ENCODE measurements at regions not wholly inside any gene's neighbourhood (a gene's known extent, or its start where the extent isn't known, plus 50 kb on each side); places are given as distances from the start of the nearest gene placed in this dataset.

DNA sequence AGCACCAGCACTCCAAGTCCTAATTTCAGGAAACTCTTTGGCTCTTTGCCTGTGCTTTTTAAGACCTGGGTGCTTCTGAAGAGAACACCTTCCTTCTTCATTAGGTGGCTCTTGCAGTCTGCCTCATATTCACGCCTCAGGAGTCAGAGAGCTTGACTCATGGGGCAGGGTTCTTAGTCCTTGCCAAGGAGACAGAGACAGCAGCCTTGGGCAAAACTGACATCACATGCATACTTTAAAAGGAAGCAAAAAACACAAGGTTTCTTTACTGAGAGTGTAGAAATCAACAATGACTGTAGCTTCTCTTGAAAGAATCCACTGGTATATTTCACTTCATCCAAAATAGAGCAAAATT lies 780.6 kb downstream of the INHBA start:
- H3K4me1 ChIP-seq (ENCODE audit: control insufficient read depth, insufficient read depth, low read length), result peaks cover 3% of the 10 kb centered on the region
- no peak overlapping the region for H3K27ac ChIP-seq (ENCODE audit: low read depth, low read length)
- no peak overlapping the region for H3K4me3 ChIP-seq (ENCODE audit: low read length)
- no peak overlapping the region for H3K9ac ChIP-seq (ENCODE audit: low read length)
- no peaks in the 10 kb centered on the region for H3K36me3 ChIP-seq (ENCODE audit: control insufficient read depth, insufficient read depth, low read length)
- no peaks in the 10 kb centered on the region for H3K27me3 ChIP-seq (ENCODE audit: control insufficient read depth, insufficient read depth, low read length)

- Histone ChIP-seq H3K4me1 (ENCODE audit: control insufficient read depth, insufficient read depth, low read length) (peaks cover 3% of the 10 kb centered on the region), H3K4me3 (ENCODE audit: low read length) (no peak overlapping the region), H3K27me3 (ENCODE audit: control insufficient read depth, insufficient read depth, low read length) (no peaks in the 10 kb centered on the region), H3K36me3 (ENCODE audit: control insufficient read depth, insufficient read depth, low read length) (no peaks in the 10 kb centered on the region), H3K9ac (ENCODE audit: low read length) (no peak overlapping the region), H3K27ac (ENCODE audit: low read depth, low read length) (no peak overlapping the region)
Observed at GRCh38 chr7:40921589-40922315, 781.1 kb downstream of the INHBA start.

DNA sequence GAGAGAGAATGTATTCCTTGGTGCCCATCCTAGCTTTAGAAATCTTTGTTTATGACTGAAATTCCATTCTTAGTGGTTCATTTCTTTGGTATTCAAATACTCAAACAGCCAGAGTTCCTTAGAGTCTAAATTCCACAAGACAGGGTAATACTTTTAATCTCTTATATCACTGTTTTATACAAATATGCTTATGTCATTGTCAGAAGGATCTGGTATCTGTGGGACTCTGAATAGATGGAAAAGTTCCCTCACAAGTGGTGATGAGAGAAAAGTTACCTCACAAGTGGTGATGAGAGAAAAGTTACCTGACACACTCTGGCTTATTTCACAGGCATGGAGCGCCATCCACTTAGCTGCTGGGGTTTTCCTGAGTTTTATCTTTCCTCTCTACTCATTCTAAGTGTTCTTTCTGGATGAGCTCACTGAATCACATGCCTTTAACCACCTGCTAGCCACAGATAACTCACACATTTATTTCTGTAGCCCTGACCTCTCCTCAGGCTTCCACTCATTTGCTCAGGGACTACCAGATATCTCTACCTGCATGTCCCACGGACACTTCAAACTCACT lies 784.0 kb downstream of the SUGCT start:
- Histone ChIP-seq H3K27me3 (ENCODE audit: control insufficient read depth, insufficient read depth, low read length) (no peaks in the 10 kb centered on the region), H3K4me1 (ENCODE audit: control insufficient read depth, insufficient read depth, low read length) (peaks cover 3% of the 10 kb centered on the region), H3K27ac (ENCODE audit: low read depth, low read length) (no peak overlapping the region)

GRCh38 chr7:40916813-40917212 lies 782.0 kb downstream of the SUGCT start:
- no peaks in the 10 kb centered on the region for H3K27me3 ChIP-seq (ENCODE audit: control insufficient read depth, insufficient read depth, low read length)

More for the DNA sequence above, 784.0 kb downstream of the SUGCT start:
- Histone ChIP-seq H3K4me3 (ENCODE audit: low read length) (no peak overlapping the region), H3K9ac (ENCODE audit: low read length) (no peak overlapping the region), H3K36me3 (ENCODE audit: control insufficient read depth, insufficient read depth, low read length) (no peaks in the 10 kb centered on the region)

GRCh38 chr7:40915071-40915470 lies 780.3 kb downstream of the SUGCT start:
- H3K36me3 ChIP-seq (ENCODE audit: control insufficient read depth, insufficient read depth, low read length), result no peaks in the 10 kb centered on the region
- H3K27ac ChIP-seq (ENCODE audit: low read depth, low read length), result no peak overlapping the region
- no peaks in the 10 kb centered on the region for H3K27me3 ChIP-seq (ENCODE audit: control insufficient read depth, insufficient read depth, low read length)
- H3K4me3 ChIP-seq (ENCODE audit: low read length), result no peak overlapping the region
- no peak overlapping the region for H3K9ac ChIP-seq (ENCODE audit: low read length)
- peaks cover 3% of the 10 kb centered on the region for H3K4me1 ChIP-seq (ENCODE audit: control insufficient read depth, insufficient read depth, low read length)

More at GRCh38 chr7:40916813-40917212, 782.0 kb downstream of the SUGCT start:
- Histone ChIP-seq H3K4me3 (ENCODE audit: low read length) (no peak overlapping the region), H3K4me1 (ENCODE audit: control insufficient read depth, insufficient read depth, low read length) (peaks cover 3% of the 10 kb centered on the region), H3K36me3 (ENCODE audit: control insufficient read depth, insufficient read depth, low read length) (no peaks in the 10 kb centered on the region), H3K27ac (ENCODE audit: low read depth, low read length) (no peak overlapping the region), H3K9ac (ENCODE audit: low read length) (no peak overlapping the region)

Measured in rectal smooth muscle tissue (tissue), 1 donor.